AG10803 (cell line): ENCODE measurements at regions not wholly inside any gene's neighbourhood (a gene's known extent, or its start where the extent isn't known, plus 50 kb on each side); places are given as distances from the start of the nearest gene placed in this dataset.
"Not testable (repeated sequence)": the region's sequence is repeated elsewhere in the genome, so short reads cannot be mapped to it uniquely, and the experiment has no call there.

ENCODE experiments used
- DNase-seq: peaks from one replicate; pipeline ENCODE4 v3.0.0; 2010; ENCODE audit warnings: low read depth
- H3K4me3 ChIP-seq: 2 replicates; pipeline ENCODE4 v1.5.1; 2011; ENCODE audit warnings: mild to moderate bottlenecking, low read length, control low read depth
- CTCF ChIP-seq: conservative IDR thresholded peaks from 2 replicates; pipeline ENCODE4 v1.5.1; 2011; ENCODE audit warnings: mild to moderate bottlenecking, low read length, control low read depth, inconsistent platforms

DNA sequence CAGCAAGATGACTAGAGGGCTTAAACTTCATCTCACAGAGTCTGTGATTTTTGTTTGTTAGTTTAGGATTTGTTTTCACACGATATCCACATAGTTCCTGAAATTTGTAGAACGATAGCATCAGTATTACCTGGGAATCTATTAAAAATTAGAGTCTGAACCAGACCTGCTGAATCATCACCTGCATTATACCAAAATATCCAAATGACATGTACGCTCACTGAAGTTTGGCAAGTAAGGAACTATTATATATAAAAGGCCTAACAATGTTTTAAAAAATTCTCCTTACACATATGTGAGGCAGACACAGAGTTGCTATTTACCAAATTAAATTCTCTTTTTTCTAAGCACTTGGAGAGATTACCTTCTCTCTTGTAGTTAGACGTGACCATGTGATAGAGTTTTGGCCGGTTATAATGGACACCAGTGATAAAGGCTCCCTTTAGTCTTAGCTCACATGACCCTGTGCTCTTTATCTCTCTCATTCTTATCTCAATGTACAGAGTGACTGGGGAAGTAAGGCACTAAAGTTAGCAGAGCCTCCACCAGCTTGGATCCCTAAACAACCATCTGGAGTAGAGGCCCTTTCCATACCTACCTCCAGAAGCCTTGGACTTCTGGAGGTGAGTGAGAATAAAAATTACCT, 363.1 kb downstream of the DSC3 start:
- no peak overlapping the region for H3K4me3 ChIP-seq
- no peak for DNase-seq
- TF ChIP-seq CTCF: no peak

DNA sequence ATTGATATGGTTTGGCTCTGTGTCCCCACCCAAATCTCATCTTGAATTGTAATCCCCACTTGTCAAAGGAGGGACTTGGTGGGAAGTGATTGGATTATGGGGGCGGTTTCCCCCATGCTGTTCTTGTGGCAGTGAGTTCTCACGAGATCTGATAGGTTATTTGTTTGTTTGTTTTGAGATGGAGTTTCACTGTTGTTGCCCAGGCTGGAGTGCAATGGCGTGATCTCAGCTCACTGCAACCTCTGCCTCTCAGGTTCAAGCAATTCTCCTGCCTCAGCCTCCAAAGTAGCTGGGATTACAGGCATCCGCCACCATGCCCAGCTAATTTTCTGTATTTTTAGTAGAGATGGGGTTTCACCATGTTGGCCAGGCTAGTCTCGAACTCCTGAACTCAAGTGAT, 364.7 kb downstream of the DSC3 start:
- not testable (repeated sequence) for DNase-seq, H3K4me3 ChIP-seq

DNA sequence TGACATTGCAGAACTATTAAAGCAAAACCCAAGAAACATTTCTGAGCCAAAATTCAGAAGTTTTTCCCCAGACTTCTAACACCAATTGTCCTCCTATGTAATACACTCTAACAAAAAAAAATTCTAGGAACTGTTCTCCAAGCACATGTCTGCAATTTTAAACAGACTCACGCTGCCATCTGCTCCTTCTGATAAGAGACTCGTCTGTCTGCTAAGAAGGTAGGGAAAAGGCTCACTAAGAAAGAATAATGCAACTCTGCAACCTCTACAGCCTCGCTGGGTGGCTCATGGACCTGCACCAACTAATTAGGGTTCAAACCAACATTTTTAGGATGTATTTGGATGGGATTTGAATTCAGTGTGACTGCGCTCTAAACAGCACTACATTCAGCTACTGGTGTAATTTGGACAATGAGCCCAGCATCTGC, 366.5 kb downstream of the DSC3 start:
- TF ChIP-seq CTCF: no peak
- no peak overlapping the region for H3K4me3 ChIP-seq
- no peak for DNase-seq

GRCh38 chr18:30675493-30675892, 367.0 kb downstream of the DSC3 start:
- H3K4me3 ChIP-seq: no peak overlapping the region
- DNase-seq: no peak
- TF ChIP-seq CTCF: no peak

DNA sequence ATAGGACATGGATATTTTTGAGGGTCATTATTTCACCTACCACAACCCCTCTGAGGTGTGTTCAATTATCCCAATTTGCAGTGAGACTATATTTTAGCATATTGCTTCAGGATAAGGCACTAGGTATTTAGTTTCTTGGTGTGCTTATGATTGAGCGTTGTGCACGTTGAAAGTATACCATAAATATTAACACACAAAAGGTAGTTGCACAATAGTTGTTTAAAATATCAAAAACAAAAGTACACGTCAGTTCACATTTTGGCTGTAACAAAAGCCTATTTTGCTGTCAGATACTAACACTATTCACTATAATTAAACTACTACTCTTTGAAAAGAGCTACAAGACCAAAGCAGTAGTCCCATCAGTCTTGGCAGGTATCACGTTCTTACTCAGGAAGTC, 367.5 kb downstream of the DSC3 start:
- no peak for TF ChIP-seq CTCF
- no peak for DNase-seq
- H3K4me3 ChIP-seq: no peak overlapping the region

DNA sequence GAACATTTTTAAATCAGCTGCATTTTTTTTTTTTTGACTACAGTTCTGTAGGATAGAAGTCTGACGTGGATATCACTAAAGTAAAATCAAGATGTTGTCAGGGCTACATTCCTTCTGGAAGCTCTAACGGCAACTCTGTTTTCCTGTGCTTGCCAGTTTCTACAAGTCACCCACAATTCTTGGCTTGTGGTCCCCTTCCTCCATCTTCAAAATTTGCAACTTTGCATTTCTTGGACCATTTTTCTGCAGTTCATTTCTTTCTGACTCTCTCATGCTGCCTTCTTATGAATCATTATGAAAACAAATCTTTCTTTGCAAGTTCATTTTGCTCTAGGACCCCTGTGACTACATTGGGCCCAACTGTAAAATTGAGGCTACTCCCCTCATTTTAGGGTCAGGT, 367.9 kb downstream of the DSC3 start:
- H3K4me3 ChIP-seq: no peak overlapping the region
- DNase-seq: no peak
- no peak for TF ChIP-seq CTCF

DNA sequence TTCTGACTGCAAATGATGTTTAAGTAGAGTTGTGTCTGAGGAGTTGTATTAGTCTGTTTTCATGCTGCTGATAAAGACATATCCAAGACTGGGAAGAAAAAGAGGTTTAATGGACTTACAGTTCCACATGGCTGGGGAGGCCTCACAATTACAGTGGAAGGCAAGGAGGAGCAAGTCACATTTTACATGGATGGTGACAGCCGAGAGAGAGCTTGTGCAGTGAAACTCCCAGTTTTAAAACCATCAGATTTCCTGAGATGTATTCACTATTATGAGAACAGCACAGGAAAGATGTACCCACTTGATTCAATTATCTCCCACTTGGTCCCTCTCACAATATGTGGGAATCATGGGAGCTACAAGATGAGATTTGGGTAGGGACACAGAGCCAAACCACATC, 370.1 kb downstream of the DSC3 start:
- DNase-seq, H3K4me3 ChIP-seq: not testable (repeated sequence)

DNA sequence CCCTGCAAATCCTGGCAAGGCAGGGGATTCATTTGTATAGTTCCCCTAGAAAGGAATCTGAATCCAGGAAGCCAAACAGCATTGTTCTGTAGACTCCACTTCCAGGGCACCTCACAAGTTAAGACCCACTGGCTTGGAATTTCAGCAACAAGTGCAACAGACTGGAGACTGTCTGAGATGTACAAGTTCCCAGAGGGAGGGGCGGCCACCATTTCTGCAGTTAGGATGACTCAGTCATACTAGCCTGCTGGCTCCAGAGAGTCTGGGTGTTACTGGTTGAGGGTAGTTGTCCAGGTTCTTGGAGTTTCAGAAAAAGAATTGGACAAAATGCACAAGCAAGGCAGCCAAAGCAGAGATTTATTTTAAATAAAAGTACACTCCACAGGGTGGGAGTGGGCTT, 384.2 kb downstream of the DSC3 start:
- no peak overlapping the region for H3K4me3 ChIP-seq
- no peak for DNase-seq
- no peak for TF ChIP-seq CTCF
